HG03354 (cell line): ENCODE measurements at regions not wholly inside any gene's neighbourhood (a gene's known extent, or its start where the extent isn't known, plus 50 kb on each side); places are given as distances from the start of the nearest gene placed in this dataset.

Source experiments
- ATAC-seq: cut with Tn5 transposase; IDR thresholded peaks from one replicate; pipeline ENCODE4 v1.9.1; 2021; ENCODE audit warnings: mild to moderate bottlenecking; ENCODE audit not compliant: unreplicated experiment, poor library complexity, severe bottlenecking

- ATAC-seq, result no peak
Observed at GRCh38 chr15:77557564-77557963, 75.1 kb downstream of the LINGO1 start.

- no peak for ATAC-seq
Observed at GRCh38 chr15:77557144-77557543, 75.6 kb downstream of the LINGO1 start.

- no peak for ATAC-seq
Observed at GRCh38 chr15:77556622-77557021, 76.1 kb downstream of the LINGO1 start.

GRCh38 chr15:77555232-77555631 lies 77.5 kb downstream of the LINGO1 start:
- no peak for ATAC-seq

GRCh38 chr15:77554306-77555080 lies 78.2 kb downstream of the LINGO1 start:
- ATAC-seq, result no peak

- no peak for ATAC-seq
Observed at GRCh38 chr15:77553695-77554094, 79.0 kb downstream of the LINGO1 start.

GRCh38 chr15:77553257-77553656 lies 79.5 kb downstream of the LINGO1 start:
- ATAC-seq, result no peak

- no peak for ATAC-seq
Observed at GRCh38 chr15:77552066-77552465, 80.6 kb downstream of the LINGO1 start.

- no peak for ATAC-seq
Observed at GRCh38 chr15:77550301-77551251, 82.1 kb downstream of the LINGO1 start.

- no peak for ATAC-seq
Observed at GRCh38 chr15:77549576-77550288, 83.0 kb downstream of the LINGO1 start.

- no peak for ATAC-seq
Observed at GRCh38 chr15:77548589-77549557, 83.8 kb downstream of the LINGO1 start.

GRCh38 chr15:77547801-77548588 lies 84.7 kb downstream of the LINGO1 start:
- no peak for ATAC-seq

GRCh38 chr15:77546870-77547269 lies 85.8 kb downstream of the LINGO1 start:
- no peak for ATAC-seq

- no peak for ATAC-seq
Observed at GRCh38 chr15:77546050-77546501, 86.6 kb downstream of the LINGO1 start.

GRCh38 chr15:77545058-77545457 lies 87.7 kb downstream of the LINGO1 start:
- no peak for ATAC-seq

- no peak for ATAC-seq
Observed at GRCh38 chr15:77544162-77544561, 88.5 kb downstream of the LINGO1 start.

GRCh38 chr15:77543159-77543882 lies 89.4 kb downstream of the LINGO1 start:
- peak; percentile 69 for ATAC-seq
